CD14-positive monocyte (primary cell): ENCODE measurements at regions not wholly inside any gene's neighbourhood (a gene's known extent, or its start where the extent isn't known, plus 50 kb on each side); places are given as distances from the start of the nearest gene placed in this dataset.
"Not testable (repeated sequence)": the region's sequence is repeated elsewhere in the genome, so short reads cannot be mapped to it uniquely, and the experiment has no call there.

Source experiments
- DNase-seq, 3 donors: peaks; one replicate each; pipeline ENCODE4 v3.0.0-alpha.2; 2011 to 2022
- H2AFZ ChIP-seq: 2 replicates; pipeline ENCODE4 v1.6.0; 2012; ENCODE audit warnings: mild to moderate bottlenecking, low read depth, low read length, inconsistent platforms; ENCODE audit not compliant: insufficient read depth, poor library complexity, severe bottlenecking
- H3K27ac ChIP-seq, 2 donors: 1 replicate in 1 of 2; 2 replicates in 1 of 2; pipeline ENCODE4 v1.5.1; 2012 to 2013; ENCODE audit warnings: low read length in 2 of 2, control low read depth in 1 of 2, inconsistent platforms in 1 of 2, low read depth in 1 of 2, mild to moderate bottlenecking in 1 of 2
- H3K27me3 ChIP-seq, 2 donors: one replicate each; pipeline versions ENCODE4 v1.6.0 to v1.6.1; 2011 to 2013; ENCODE audit warnings: low read length in 2 of 2; ENCODE audit not compliant: control insufficient read depth in 2 of 2, insufficient read depth in 2 of 2
- H3K36me3 ChIP-seq, 2 donors: replicated peaks in 1 of 2; 1 replicate in 1 of 2; 2 replicates in 1 of 2; pipeline versions ENCODE4 v1.5.1 to v1.6.1; 2012 to 2013; ENCODE audit warnings: low read length in 2 of 2, control low read depth in 1 of 2, inconsistent platforms in 1 of 2, mild to moderate bottlenecking in 1 of 2; ENCODE audit not compliant: insufficient read depth in 2 of 2, control insufficient read depth in 1 of 2
- H3K4me1 ChIP-seq, 2 donors: 1 replicate in 1 of 2; 2 replicates in 1 of 2; pipeline versions ENCODE4 v1.5.1 to v1.6.1; 2012 to 2013; ENCODE audit warnings: low read length in 2 of 2, control low read depth in 1 of 2, inconsistent platforms in 1 of 2, mild to moderate bottlenecking in 1 of 2, moderate library complexity in 1 of 2; ENCODE audit not compliant: insufficient read depth in 2 of 2, control insufficient read depth in 1 of 2
- H3K4me2 ChIP-seq: replicated peaks from 2 replicates; pipeline ENCODE3; 2012; ENCODE audit warnings: low read length, moderate library complexity, mild to moderate bottlenecking; ENCODE audit not compliant: poor library complexity, severe bottlenecking; ENCODE audit errors: extremely low read depth
- H3K4me3 ChIP-seq, 3 experiments: fragments of 200-600 bp in 1 of 3; sonication (generic) in 1 of 3; replicated peaks in 1 of 3; 1 replicate in 2 of 3; 2 replicates in 1 of 3; pipeline ENCODE4 v1.5.1; 2011 to 2013; ENCODE audit warnings: low read length in 3 of 3, mild to moderate bottlenecking in 3 of 3, control low read depth in 2 of 3, low read depth in 2 of 3, inconsistent platforms in 1 of 3, moderate library complexity in 1 of 3
- H3K79me2 ChIP-seq: 2 replicates; pipeline ENCODE4 v1.6.0; 2012; ENCODE audit warnings: mild to moderate bottlenecking, control low read depth, inconsistent platforms, low read length, moderate library complexity; ENCODE audit not compliant: insufficient read depth
- H3K9ac ChIP-seq: 2 replicates; pipeline ENCODE4 v1.6.0; 2017; ENCODE audit warnings: low read length, mild to moderate bottlenecking; ENCODE audit not compliant: insufficient read depth, poor library complexity, severe bottlenecking
- H3K9me3 ChIP-seq, 2 donors: replicated peaks in 1 of 2; 1 replicate in 1 of 2; 2 replicates in 1 of 2; pipeline versions ENCODE4 v1.5.1 to v1.6.1; 2012 to 2013; ENCODE audit warnings: low read length in 2 of 2, control low read depth in 1 of 2; ENCODE audit not compliant: control insufficient read depth in 1 of 2, insufficient read depth in 1 of 2
- H4K20me1 ChIP-seq: 2 replicates; pipeline ENCODE4 v1.6.0; 2012; ENCODE audit warnings: mild to moderate bottlenecking, low read length, control low read depth, moderate library complexity; ENCODE audit not compliant: insufficient read depth
- H3K27ac Mint-ChIP-seq, 7 donors: one replicate each; pipeline ENCODE4 v1.8.0; 2020; ENCODE audit warnings: mild to moderate bottlenecking in 7 of 7, mixed read lengths in 7 of 7, moderate library complexity in 6 of 7, inconsistent platforms in 2 of 7
- H3K27me3 Mint-ChIP-seq, 3 donors: one replicate each; pipeline ENCODE4 v1.8.0; 2021 to 2022; ENCODE audit warnings: low read depth in 3 of 3, mild to moderate bottlenecking in 3 of 3, mixed read lengths in 3 of 3, moderate library complexity in 3 of 3, inconsistent platforms in 1 of 3
- H3K36me3 Mint-ChIP-seq, 2 donors: one replicate each; pipeline ENCODE4 v1.8.0; 2020; ENCODE audit warnings: mixed read lengths in 2 of 2, inconsistent platforms in 1 of 2, mild to moderate bottlenecking in 1 of 2
- H3K4me1 Mint-ChIP-seq: one replicate; pipeline ENCODE4 v1.8.0; 2020; ENCODE audit warnings: mild to moderate bottlenecking, mixed read lengths
- H3K4me3 Mint-ChIP-seq, 2 donors: one replicate each; pipeline ENCODE4 v1.8.0; 2020; ENCODE audit warnings: mild to moderate bottlenecking in 2 of 2, mixed read lengths in 2 of 2, moderate library complexity in 1 of 2
- H3K9me3 Mint-ChIP-seq, 7 donors: one replicate each; pipeline ENCODE4 v1.8.0; 2020 to 2022; ENCODE audit warnings: mixed read lengths in 7 of 7, mild to moderate bottlenecking in 6 of 7, moderate library complexity in 6 of 7, inconsistent platforms in 2 of 7
- CTCF ChIP-seq: fragments of 200-600 bp; IDR thresholded peaks from one replicate; pipeline ENCODE4 v1.8.0; 2022; ENCODE audit warnings: antibody characterized with exemption, mild to moderate bottlenecking
- WGBS: methylation state at CpG from one replicate; pipeline ENCODE4 v1.1.5; 2013; ENCODE audit warnings: missing lambda C conversion rate; ENCODE audit not compliant: insufficient coverage; 5-methylcytosine and 5-hydroxymethylcytosine counted together
- intact Hi-C, 2 donors: fragments of 100-400 bp; cut with micrococcal nuclease; formaldehyde crosslinking; loops; one replicate each; pipeline versions ENCODE4 v1.15.0 to v1.15.1; 2023

GRCh38 chr1:174105086-174105485 lies 54.2 kb upstream of the RABGAP1L start:
- no peak for TF ChIP-seq CTCF
- Histone ChIP-seq H3K36me3 (no peaks in the 10 kb centered on the region), H3K4me3 (no peak overlapping the region), H3K9ac (no peak overlapping the region), H3K79me2 (no peaks in the 10 kb centered on the region), H3K27me3 (no peaks in the 10 kb centered on the region), H3K4me2 (no peak overlapping the region), H3K9me3 (no peaks in the 10 kb centered on the region), H3K4me1 (no peaks in the 10 kb centered on the region), H4K20me1 (no peaks in the 10 kb centered on the region), H2AFZ (no peak overlapping the region), H3K27ac (no peak overlapping the region)
- H3K36me3 Mint-ChIP-seq, result no peaks in the 10 kb centered on the region
- WGBS, result 100% methylated on average over 6 of the region's 8 CpGs
- H3K4me1 Mint-ChIP-seq, result peaks cover 4% of the 10 kb centered on the region
- DNase-seq, result no peak
- no peak overlapping the region for H3K27ac Mint-ChIP-seq
- H3K27me3 Mint-ChIP-seq, result peaks cover 0 to 4% (median 4%) of the 10 kb centered on the region in 3 donors
- no peak overlapping the region for H3K4me3 Mint-ChIP-seq
- intact Hi-C loops, result no loop called here
- H3K9me3 Mint-ChIP-seq, result peaks cover 0 to 9% (median 0%) of the 10 kb centered on the region in 7 donors

GRCh38 chr1:174103766-174104165 lies 55.6 kb upstream of the RABGAP1L start:
- Histone ChIP-seq H3K9me3 (no peaks in the 10 kb centered on the region), H3K9ac (no peak overlapping the region), H4K20me1 (no peaks in the 10 kb centered on the region), H3K27ac (no peak overlapping the region), H3K79me2 (no peaks in the 10 kb centered on the region), H3K27me3 (no peaks in the 10 kb centered on the region), H3K4me3 (no peak overlapping the region), H2AFZ (no peak overlapping the region), H3K36me3 (no peaks in the 10 kb centered on the region), H3K4me2 (no peak overlapping the region), H3K4me1 (no peaks in the 10 kb centered on the region)
- WGBS, result 90% methylated on average over 1 of the region's 2 CpGs
- H3K4me3 Mint-ChIP-seq, result no peak overlapping the region
- H3K9me3 Mint-ChIP-seq, result peaks cover 0 to 9% (median 0%) of the 10 kb centered on the region in 7 donors
- H3K27ac Mint-ChIP-seq, result no peak overlapping the region
- TF ChIP-seq CTCF, result no peak
- H3K4me1 Mint-ChIP-seq, result no peaks in the 10 kb centered on the region
- no peak for DNase-seq
- H3K27me3 Mint-ChIP-seq, result peaks cover 0 to 4% (median 4%) of the 10 kb centered on the region in 3 donors
- H3K36me3 Mint-ChIP-seq, result no peaks in the 10 kb centered on the region
- intact Hi-C loops, result no loop called here

GRCh38 chr1:174101976-174102375 lies 57.3 kb upstream of the RABGAP1L start:
- H3K9me3 ChIP-seq, H4K20me1 ChIP-seq, H2AFZ ChIP-seq, H3K79me2 ChIP-seq, H3K27me3 Mint-ChIP-seq, H3K9ac ChIP-seq, DNase-seq, H3K27me3 ChIP-seq, H3K36me3 ChIP-seq, intact Hi-C loops, H3K4me1 ChIP-seq, H3K4me2 ChIP-seq, H3K9me3 Mint-ChIP-seq, H3K4me3 ChIP-seq, H3K27ac ChIP-seq, H3K4me1 Mint-ChIP-seq, H3K36me3 Mint-ChIP-seq, H3K4me3 Mint-ChIP-seq: not testable (repeated sequence)
- WGBS, result 97% methylated on average over 4 of the region's 9 CpGs
- H3K27ac Mint-ChIP-seq, result peak overlapping the region in 1 of 7 donors; percentile 53
